GM12891 (cell line): ENCODE measurements at regions not wholly inside any gene's neighbourhood (a gene's known extent, or its start where the extent isn't known, plus 50 kb on each side); places are given as distances from the start of the nearest gene placed in this dataset.

Experiments
- DNase-seq: peaks from one replicate; pipeline ENCODE4 v3.0.0; 2011; ENCODE audit warnings: low spot score; ENCODE audit not compliant: insufficient read length
- FAIRE-seq: peaks from 2 replicates; lab custom pipeline; 2011; peaks lifted over from hg19 to GRCh38; lab: Jason Lieb, UNC
- PAX5 ChIP-seq: IDR thresholded peaks from 2 replicates; pipeline ENCODE4 v1.6.1; 2011; ENCODE audit warnings: low read length, moderate library complexity, mild to moderate bottlenecking; ENCODE audit not compliant: insufficient read depth, severe bottlenecking
- POLR2A ChIP-seq: IDR thresholded peaks from 2 replicates; pipeline ENCODE4 v1.6.1; 2011; ENCODE audit warnings: low read depth, low read length, control low read depth
- POLR2AphosphoS5 ChIP-seq: IDR thresholded peaks from 2 replicates; pipeline ENCODE4 v1.6.1; 2011; ENCODE audit warnings: low read depth, low read length, control low read depth
- POU2F2 ChIP-seq: IDR thresholded peaks from 2 replicates; pipeline ENCODE4 v1.6.1; 2011; ENCODE audit warnings: low read depth, mild to moderate bottlenecking, control low read depth, low read length, moderate library complexity
- SPI1 ChIP-seq: IDR thresholded peaks from 2 replicates; pipeline ENCODE4 v1.6.1; 2011; ENCODE audit warnings: low read depth, low read length, control low read depth
- TAF1 ChIP-seq: IDR thresholded peaks from 2 replicates; pipeline ENCODE4 v1.6.1; 2011; ENCODE audit warnings: low read depth, low read length, control low read depth

DNA sequence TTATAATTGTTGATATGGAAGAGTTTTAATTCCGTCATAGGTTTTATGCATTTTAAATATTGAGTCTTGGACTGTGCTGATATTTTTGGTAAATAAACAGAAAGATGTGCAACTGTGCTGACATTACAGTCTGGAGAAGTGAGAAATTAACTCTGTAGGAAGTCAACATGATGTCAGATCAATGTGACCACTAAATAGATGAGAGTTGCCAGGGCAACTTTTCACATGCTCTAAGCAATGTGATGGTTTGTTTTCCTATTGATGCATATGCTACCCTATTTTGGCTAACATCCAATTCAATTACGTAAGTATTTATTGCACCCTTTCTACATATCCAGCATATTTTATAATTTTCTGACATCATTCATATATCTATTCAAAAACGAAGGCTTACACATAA, 1109.3 kb downstream of the TSN start:
- no peak for FAIRE-seq
- TF ChIP-seq TAF1, result no peak
- no peak for TF ChIP-seq POLR2A
- no peak for TF ChIP-seq PAX5
- peak; percentile 40; the same call in 1 of the 2 replicates for TF ChIP-seq SPI1
- DNase-seq, result no peak

DNA sequence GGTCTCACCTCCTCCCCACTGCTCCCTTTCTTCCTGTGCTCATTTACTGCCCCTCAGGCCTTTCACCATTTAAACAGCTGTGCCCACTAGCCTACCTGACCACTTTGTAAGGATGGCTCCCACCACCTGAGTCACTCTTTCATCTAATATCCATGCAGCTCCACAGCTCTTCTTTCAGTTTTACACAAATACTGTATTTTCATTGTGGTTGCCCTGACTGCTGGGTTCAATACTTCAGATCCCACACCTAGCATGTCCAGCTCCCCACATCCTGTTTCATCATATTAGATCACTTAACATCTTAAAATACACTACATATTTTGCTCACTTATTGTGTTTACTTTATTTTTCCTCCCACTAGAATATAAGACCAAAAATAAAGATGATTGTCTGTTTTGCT, 1110.6 kb downstream of the TSN start:
- no peak for DNase-seq
- no peak for FAIRE-seq
- TF ChIP-seq PAX5 (no peak), POU2F2 (no peak), SPI1 (no peak), TAF1 (no peak), POLR2A (no peak), POLR2AphosphoS5 (no peak)

DNA sequence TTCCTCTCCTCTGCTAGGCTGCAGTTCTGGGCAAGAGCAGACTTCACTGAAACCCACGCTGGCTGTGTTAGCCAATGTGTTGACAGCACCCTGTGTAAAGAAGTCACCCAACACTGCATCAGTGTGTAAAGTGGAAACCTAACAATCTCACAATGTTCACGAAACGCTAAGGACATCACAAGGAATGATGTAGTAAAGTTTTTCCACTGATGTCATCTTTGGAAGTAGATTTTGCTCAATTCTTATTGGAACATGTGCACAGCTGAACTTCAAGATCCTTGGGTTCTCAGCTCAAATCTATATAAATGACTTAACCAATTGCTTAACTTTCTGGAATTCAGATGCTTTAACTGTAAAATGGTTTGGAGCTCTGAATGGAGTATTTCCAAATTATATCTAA, 1112.5 kb downstream of the TSN start:
- FAIRE-seq, result no peak
- DNase-seq, result no peak
- no peak for TF ChIP-seq POLR2A
- no peak for TF ChIP-seq PAX5
- no peak for TF ChIP-seq TAF1
- no peak for TF ChIP-seq POLR2AphosphoS5
- TF ChIP-seq POU2F2, result no peak
- TF ChIP-seq SPI1, result no peak

DNA sequence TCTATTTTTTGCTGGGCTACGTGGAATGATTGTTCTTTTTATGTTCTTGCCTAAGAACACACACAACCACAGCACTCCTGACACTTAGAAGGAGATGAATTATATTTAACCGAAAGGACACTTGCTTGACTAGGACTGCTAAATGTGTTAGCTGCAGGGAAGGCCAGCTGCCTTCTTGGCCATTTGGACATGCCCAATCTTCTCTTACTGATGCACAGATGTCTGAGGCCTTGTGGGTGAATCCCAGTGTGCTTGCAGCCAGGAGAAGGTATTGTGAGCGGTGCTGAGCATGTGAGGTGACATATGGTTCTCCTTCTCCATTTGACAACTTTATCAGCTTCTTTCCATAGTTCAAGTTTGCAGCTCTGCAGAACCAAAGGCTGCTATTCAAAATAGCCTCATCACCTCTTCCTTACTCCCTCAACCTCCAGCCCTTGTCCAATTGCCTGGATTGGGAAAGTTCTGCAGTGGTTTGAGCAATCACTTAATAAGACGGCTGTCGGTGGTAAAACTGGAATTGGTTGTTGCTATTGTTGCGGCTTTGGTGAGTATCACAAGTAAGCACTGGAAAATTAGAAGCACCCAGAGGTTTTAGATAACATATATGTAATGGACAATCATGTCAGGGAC, 1113.3 kb downstream of the TSN start:
- TF ChIP-seq POLR2AphosphoS5 (no peak), POLR2A (no peak), POU2F2 (no peak), TAF1 (no peak), PAX5 (no peak), SPI1 (no peak)
- FAIRE-seq, result no peak

GRCh38 chr2:122873951-122874350, 1118.5 kb downstream of the TSN start:
- no peak for DNase-seq
- TF ChIP-seq PAX5 (no peak), POLR2AphosphoS5 (no peak), TAF1 (no peak), SPI1 (no peak), POU2F2 (no peak), POLR2A (no peak)
- FAIRE-seq, result no peak

More for the DNA sequence above, 1113.3 kb downstream of the TSN start:
- no peak for DNase-seq

- TF ChIP-seq POLR2AphosphoS5 (no peak), POLR2A (no peak)
- FAIRE-seq (no peak), DNase-seq (no peak)
These were observed 1119.8 kb downstream of the TSN start for GRCh38 chr2:122875091-122875865.

DNA sequence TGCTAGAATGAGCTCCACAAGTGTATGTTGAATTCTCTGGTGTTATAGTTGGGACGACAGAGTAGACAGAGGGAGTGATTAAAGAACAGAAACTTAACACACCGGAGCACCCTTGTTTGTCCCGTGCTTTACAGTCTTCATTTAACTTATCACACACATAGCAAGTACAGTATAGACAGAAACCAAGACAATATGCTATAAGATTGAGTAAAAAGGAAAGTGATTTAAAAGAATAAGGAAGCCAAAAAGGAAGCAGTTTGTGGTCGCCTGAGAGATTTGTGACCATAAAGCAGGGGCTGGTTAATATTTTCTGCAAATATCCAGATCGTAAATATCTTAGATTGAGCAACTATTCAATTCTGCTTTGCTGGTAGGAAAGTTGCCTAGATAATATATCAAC, 1128.4 kb downstream of the TSN start:
- TF ChIP-seq SPI1 (0 out of 2 replicates have a peak, but pooled peaks have one; percentile 14), PAX5 (no peak)
- no peak for FAIRE-seq
- DNase-seq, result no peak

DNA sequence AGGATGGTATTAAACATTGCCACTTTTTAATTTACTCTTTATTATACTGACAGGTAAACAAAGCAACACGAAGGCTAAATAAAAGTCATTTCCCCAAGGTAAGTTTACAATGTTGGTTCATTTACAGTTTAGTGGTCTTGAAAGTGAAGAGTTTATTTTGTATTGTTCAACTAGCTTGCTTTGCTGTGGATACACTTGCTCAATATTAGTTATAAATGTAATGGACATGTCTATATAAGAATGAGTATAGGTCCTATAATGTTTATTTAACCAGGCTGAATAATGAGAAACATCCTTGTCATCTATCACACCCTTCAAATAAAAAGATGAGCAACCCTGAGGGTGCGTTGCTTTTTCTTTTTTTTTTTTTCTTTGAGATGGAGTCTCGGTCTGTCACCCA, 1129.4 kb downstream of the TSN start:
- TF ChIP-seq TAF1 (no peak), PAX5 (no peak), POLR2A (no peak), SPI1 (no peak), POLR2AphosphoS5 (no peak), POU2F2 (no peak)
- FAIRE-seq (no peak), DNase-seq (no peak)

GRCh38 chr2:122885436-122885835, 1130.0 kb downstream of the TSN start:
- DNase-seq, result no peak
- TF ChIP-seq SPI1 (no peak), POU2F2 (no peak), PAX5 (no peak), TAF1 (no peak), POLR2A (no peak), POLR2AphosphoS5 (no peak)
- FAIRE-seq, result no peak
